GM12892 (cell line): ENCODE measurements at regions not wholly inside any gene's neighbourhood (a gene's known extent, or its start where the extent isn't known, plus 50 kb on each side); places are given as distances from the start of the nearest gene placed in this dataset.

Experiments
- POLR2A ChIP-seq: IDR thresholded peaks from 2 replicates; pipeline ENCODE4 v1.6.1; 2011; ENCODE audit warnings: low read depth, low read length, control low read depth
- POLR2AphosphoS5 ChIP-seq: IDR thresholded peaks from 2 replicates; pipeline ENCODE4 v1.6.1; 2011; ENCODE audit warnings: low read depth, low read length, control low read depth
- TAF1 ChIP-seq: IDR thresholded peaks from 2 replicates; pipeline ENCODE4 v1.6.1; 2011; ENCODE audit warnings: low read depth, mild to moderate bottlenecking, control low read depth, low read length, borderline replicate concordance

DNA sequence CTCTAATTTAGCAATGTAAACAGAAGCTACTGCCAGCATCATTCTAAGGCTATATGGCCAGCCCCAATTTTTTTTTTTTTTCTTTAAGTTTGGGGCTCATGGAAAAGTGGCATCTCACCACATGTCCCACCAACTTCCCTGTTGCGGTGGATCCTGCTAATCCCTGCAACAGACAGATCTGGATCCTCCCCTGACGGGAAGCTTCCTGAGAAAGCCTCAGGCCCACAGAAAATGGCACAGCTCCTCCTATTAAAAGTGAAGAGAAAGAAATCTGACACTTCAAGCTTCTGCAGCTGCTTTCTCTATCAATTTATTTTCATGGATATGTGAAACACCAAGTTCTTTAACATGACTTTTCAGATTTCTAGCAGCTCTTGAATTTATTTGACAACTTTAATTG is 433.8 kb upstream of the DCN start:
- no peak for TF ChIP-seq POLR2A
- no peak for TF ChIP-seq TAF1
- no peak for TF ChIP-seq POLR2AphosphoS5
